Smooth muscle cell (in vitro differentiated cells): ENCODE measurements at regions not wholly inside any gene's neighbourhood (a gene's known extent, or its start where the extent isn't known, plus 50 kb on each side); places are given as distances from the start of the nearest gene placed in this dataset.

ENCODE experiments used
- DNase-seq: peaks from one replicate; lab custom pipeline; 2025; ENCODE audit not compliant: unreplicated experiment; lab: John Stamatoyannopoulos, UW
- H2AFZ ChIP-seq: fragments of 200-600 bp; sonication (generic); 2 replicates; pipeline ENCODE4 v1.6.0; 2016; ENCODE audit warnings: antibody characterized with exemption, low read depth, mild to moderate bottlenecking
- H3F3A ChIP-seq: fragments of 200-600 bp; sonication (generic); 2 replicates; pipeline ENCODE4 v1.6.0; 2017; ENCODE audit warnings: antibody characterized with exemption, low read depth
- H3K27ac ChIP-seq: fragments of 200-600 bp; sonication (generic); 2 replicates; pipeline ENCODE4 v1.5.1; 2016; ENCODE audit warnings: low read depth, mild to moderate bottlenecking
- H3K27me3 ChIP-seq: fragments of 200-600 bp; sonication (generic); 2 replicates; pipeline ENCODE4 v1.6.1; 2016; ENCODE audit warnings: low read depth, mild to moderate bottlenecking
- H3K36me3 ChIP-seq: fragments of 200-600 bp; sonication (generic); 2 replicates; pipeline ENCODE4 v1.5.1; 2016; ENCODE audit warnings: low read depth
- H3K4me1 ChIP-seq: fragments of 200-600 bp; sonication (generic); 2 replicates; pipeline ENCODE4 v1.5.1; 2016; ENCODE audit warnings: low read depth
- H3K4me2 ChIP-seq: fragments of 200-600 bp; sonication (generic); 2 replicates; pipeline ENCODE4 v1.6.0; 2016; ENCODE audit warnings: mild to moderate bottlenecking
- H3K4me3 ChIP-seq: fragments of 200-600 bp; sonication (generic); 2 replicates; pipeline ENCODE4 v1.5.1; 2016; ENCODE audit warnings: mild to moderate bottlenecking
- H3K79me2 ChIP-seq: fragments of 200-600 bp; sonication (generic); 2 replicates; pipeline ENCODE4 v1.6.0; 2016; ENCODE audit warnings: low read depth, mild to moderate bottlenecking
- H3K9ac ChIP-seq: fragments of 200-600 bp; sonication (generic); 2 replicates; pipeline ENCODE4 v1.6.0; 2016; ENCODE audit warnings: low read depth
- H3K9me3 ChIP-seq: fragments of 200-600 bp; sonication (generic); replicated peaks from 2 replicates; pipeline ENCODE4 v1.5.1; 2016; ENCODE audit warnings: low read depth
- H4K20me1 ChIP-seq: fragments of 200-600 bp; sonication (generic); 2 replicates; pipeline ENCODE4 v1.6.0; 2016; ENCODE audit warnings: low read depth
- WGBS: methylation state at CpG from one replicate; pipeline ENCODE4 v1.1.7; 2016; ENCODE audit warnings: low lambda C conversion rate; 5-methylcytosine and 5-hydroxymethylcytosine counted together
- TF ChIP-seq, protein P1 (sequence below): fragments of 200-600 bp; sonication (generic); IDR thresholded peaks from 2 replicates; pipeline ENCODE4 v1.5.1; 2017; ENCODE audit warnings: borderline replicate concordance, mild to moderate bottlenecking, antibody characterized with exemption; ENCODE audit not compliant: insufficient read depth, poor library complexity, severe bottlenecking

DNA sequence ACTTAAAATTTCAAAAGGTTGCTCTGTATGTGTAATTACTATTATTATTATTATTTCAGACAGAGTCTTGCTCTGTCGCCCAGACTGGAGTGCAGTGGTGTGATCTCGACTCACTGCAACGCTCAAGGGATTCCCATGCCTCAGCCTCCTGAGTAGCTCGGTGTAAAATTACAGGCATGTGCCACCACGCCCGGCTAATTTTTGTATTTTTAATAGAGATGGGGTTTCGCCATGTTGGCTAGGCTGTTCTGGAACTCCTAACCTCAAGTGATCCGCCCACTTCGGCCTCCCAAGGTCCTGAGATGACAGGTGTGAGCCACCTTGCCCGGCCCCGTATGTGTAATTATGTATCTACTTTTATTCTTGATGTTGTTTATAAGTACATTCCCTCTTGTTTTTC, 65.3 kb upstream of the ZNF217 start:
- no peak for DNase-seq
- H3F3A ChIP-seq = peaks cover 22% of the 10 kb centered on the region
- H3K9me3 ChIP-seq = no peaks in the 10 kb centered on the region
- H4K20me1 ChIP-seq = no peaks in the 10 kb centered on the region
- 83% methylated on average over 11 of the region's 11 CpGs for WGBS
- no peaks in the 10 kb centered on the region for H3K79me2 ChIP-seq
- H3K36me3 ChIP-seq = no peaks in the 10 kb centered on the region
- H3K4me1 ChIP-seq = peaks cover 45% of the 10 kb centered on the region
- no peak overlapping the region for H3K9ac ChIP-seq
- no peak overlapping the region for H3K4me3 ChIP-seq
- no peaks in the 10 kb centered on the region for H3K27me3 ChIP-seq
- no peak overlapping the region for H2AFZ ChIP-seq
- peak overlapping the region; percentile 83 for H3K27ac ChIP-seq
- TF ChIP-seq, protein P1, sequence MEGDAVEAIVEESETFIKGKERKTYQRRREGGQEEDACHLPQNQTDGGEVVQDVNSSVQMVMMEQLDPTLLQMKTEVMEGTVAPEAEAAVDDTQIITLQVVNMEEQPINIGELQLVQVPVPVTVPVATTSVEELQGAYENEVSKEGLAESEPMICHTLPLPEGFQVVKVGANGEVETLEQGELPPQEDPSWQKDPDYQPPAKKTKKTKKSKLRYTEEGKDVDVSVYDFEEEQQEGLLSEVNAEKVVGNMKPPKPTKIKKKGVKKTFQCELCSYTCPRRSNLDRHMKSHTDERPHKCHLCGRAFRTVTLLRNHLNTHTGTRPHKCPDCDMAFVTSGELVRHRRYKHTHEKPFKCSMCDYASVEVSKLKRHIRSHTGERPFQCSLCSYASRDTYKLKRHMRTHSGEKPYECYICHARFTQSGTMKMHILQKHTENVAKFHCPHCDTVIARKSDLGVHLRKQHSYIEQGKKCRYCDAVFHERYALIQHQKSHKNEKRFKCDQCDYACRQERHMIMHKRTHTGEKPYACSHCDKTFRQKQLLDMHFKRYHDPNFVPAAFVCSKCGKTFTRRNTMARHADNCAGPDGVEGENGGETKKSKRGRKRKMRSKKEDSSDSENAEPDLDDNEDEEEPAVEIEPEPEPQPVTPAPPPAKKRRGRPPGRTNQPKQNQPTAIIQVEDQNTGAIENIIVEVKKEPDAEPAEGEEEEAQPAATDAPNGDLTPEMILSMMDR = no peak
- H3K4me2 ChIP-seq = no peak overlapping the region

DNA sequence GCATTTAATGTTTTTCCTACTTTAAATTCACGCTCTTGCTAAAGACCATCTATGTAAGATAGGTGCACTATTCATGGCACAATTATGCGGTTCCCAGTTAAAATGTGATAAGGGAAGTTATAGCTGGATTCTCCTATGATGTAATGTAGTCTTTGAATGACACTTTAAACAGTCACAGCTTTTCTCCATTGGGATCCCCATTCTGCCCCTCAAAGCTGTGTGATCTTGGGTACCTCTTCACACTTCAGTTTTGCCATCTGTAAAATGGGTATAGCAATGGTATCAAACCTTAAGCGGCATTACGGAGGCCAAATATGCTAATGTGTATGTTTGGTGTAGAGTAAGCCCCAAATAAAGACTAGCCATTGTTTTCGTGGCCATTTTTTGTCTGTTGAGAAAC, 64.7 kb upstream of the ZNF217 start:
- WGBS = 75% methylated on average over 5 of the region's 5 CpGs
- no peak overlapping the region for H3K4me2 ChIP-seq
- H3K36me3 ChIP-seq = no peaks in the 10 kb centered on the region
- no peak overlapping the region for H3K4me3 ChIP-seq
- H3K9ac ChIP-seq = no peak overlapping the region
- no peaks in the 10 kb centered on the region for H3K79me2 ChIP-seq
- H2AFZ ChIP-seq = no peak overlapping the region
- no peak for DNase-seq
- H3K27me3 ChIP-seq = no peaks in the 10 kb centered on the region
- peaks cover 45% of the 10 kb centered on the region for H3K4me1 ChIP-seq
- TF ChIP-seq, protein P1 = no peak
- peaks cover 22% of the 10 kb centered on the region for H3F3A ChIP-seq
- peak overlapping the region; percentile 83 for H3K27ac ChIP-seq
- H3K9me3 ChIP-seq = no peaks in the 10 kb centered on the region
- H4K20me1 ChIP-seq = no peaks in the 10 kb centered on the region

DNA sequence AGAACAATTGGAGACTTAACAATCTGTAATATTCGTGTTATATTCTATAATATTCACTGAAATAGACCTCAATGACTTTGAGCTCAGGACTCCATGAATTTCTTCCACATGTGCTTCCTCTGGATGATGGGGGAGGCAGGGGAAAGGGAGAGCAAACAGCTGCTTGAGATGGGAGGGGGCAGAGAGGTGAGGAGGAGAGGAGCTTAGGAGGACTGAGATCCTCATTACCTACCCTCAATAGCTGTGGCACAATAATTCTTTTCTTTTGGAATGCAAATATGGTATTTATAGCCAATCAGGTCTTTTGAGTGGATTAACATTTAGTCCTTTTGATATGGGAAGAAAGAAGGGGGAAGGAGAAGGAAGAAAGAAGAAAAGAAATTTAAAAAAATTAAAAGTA, 64.1 kb upstream of the ZNF217 start:
- Histone ChIP-seq H3K27ac (peak overlapping the region; percentile 83), H3K9me3 (no peaks in the 10 kb centered on the region), H3K27me3 (no peaks in the 10 kb centered on the region), H2AFZ (peak overlapping the region; percentile 33), H3K9ac (no peak overlapping the region), H3K4me2 (peak overlapping the region; percentile 71), H3K4me3 (no peak overlapping the region), H3K4me1 (peaks cover 49% of the 10 kb centered on the region), H4K20me1 (no peaks in the 10 kb centered on the region), H3F3A (peaks cover 22% of the 10 kb centered on the region), H3K79me2 (no peaks in the 10 kb centered on the region), H3K36me3 (no peaks in the 10 kb centered on the region)
- no peak for DNase-seq
- TF ChIP-seq, protein P1 = no peak
- WGBS = 14% methylated on average over 1 of the region's 1 CpG

DNA sequence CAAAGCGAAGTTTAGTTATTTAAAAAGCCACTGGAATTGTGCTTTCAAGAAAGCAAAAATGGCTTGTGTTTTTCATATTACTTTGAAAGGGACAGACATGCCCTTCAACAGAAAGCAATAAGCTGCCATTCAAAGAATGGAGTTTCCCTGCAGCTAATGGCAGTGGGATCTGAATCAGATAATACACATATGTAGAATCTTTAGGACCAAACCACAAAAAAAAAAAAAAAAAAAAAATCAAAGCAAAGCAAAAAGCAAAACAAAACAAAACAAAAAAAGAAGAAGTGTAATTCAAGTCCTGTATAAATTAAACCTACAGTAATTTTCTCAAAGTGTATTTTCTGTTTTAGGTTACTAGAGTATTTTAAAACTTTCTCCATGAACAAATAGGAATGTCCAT, 63.6 kb upstream of the ZNF217 start:
- Histone ChIP-seq H2AFZ (peak overlapping the region; percentile 33), H3K27ac (peak overlapping the region; percentile 83), H3K36me3 (no peaks in the 10 kb centered on the region), H4K20me1 (no peaks in the 10 kb centered on the region), H3K27me3 (no peaks in the 10 kb centered on the region), H3K4me3 (no peak overlapping the region), H3F3A (peaks cover 22% of the 10 kb centered on the region), H3K9ac (peak overlapping the region; percentile 32), H3K4me1 (peaks cover 49% of the 10 kb centered on the region), H3K9me3 (no peaks in the 10 kb centered on the region), H3K79me2 (no peaks in the 10 kb centered on the region), H3K4me2 (peak overlapping the region; percentile 71)
- DNase-seq = no peak
- 94% methylated on average over 1 of the region's 1 CpG for WGBS
- TF ChIP-seq, protein P1 = no peak
